ENCODE measurements at regions not wholly inside any gene's neighbourhood (a gene's known extent, or its start where the extent isn't known, plus 50 kb on each side); places are given as distances from the start of the nearest gene placed in this dataset.

DNA sequence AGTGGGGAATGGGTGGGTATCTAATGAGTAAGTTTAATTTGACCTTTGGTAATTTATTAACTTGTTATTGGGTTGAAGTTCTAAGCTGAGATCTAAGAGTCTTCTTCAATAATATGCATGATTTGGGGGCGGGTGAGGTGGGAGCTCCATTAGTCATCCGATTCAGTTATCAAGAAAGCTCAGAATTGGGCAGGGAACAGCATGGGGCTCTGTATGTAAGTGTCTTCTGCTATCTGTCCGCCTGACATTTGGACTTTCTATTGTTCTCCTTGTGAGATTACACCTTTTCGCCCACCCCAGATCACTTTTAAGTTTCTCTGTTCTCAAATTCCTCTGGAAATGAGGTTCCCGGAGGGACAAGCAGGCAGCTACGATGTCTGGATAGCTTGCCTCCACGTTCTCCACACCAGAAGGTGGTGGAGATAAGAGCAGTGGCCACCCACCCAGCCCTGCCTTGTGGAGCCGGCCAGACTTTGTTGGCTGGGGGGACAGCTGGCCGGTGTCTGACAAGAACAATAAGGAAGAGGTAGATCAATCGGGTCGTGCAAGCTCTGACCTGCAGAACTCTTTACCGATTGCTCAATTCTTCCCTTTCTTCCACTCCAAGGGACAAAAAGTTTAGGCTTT is 75.5 kb upstream of the GATA6 start (continued):
- TF ChIP-seq SMAD3 (CRISPR knock-in tag; IDR thresholded peaks at IDR 0.05; ENCODE audit: borderline replicate concordance) = no peak
- TF ChIP-seq CREB1 (CRISPR knock-in tag; IDR thresholded peaks at IDR 0.05) = no peak
- TF ChIP-seq, protein P1, sequence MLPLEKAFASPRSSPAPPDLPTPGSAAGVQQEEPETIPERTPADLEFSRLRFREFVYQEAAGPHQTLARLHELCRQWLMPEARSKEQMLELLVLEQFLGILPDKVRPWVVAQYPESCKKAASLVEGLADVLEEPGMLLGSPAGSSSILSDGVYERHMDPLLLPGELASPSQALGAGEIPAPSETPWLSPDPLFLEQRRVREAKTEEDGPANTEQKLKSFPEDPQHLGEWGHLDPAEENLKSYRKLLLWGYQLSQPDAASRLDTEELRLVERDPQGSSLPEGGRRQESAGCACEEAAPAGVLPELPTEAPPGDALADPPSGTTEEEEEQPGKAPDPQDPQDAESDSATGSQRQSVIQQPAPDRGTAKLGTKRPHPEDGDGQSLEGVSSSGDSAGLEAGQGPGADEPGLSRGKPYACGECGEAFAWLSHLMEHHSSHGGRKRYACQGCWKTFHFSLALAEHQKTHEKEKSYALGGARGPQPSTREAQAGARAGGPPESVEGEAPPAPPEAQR (CRISPR knock-in tag; IDR thresholded peaks at IDR 0.05) = no peak
- TF ChIP-seq ATF6 (CRISPR knock-in tag; IDR thresholded peaks at IDR 0.05) = no peak
- no peak for TF ChIP-seq SP1 (CRISPR knock-in tag; conservative IDR thresholded peaks at IDR 0.05)
- TF ChIP-seq NFE2L1 (CRISPR knock-in tag; IDR thresholded peaks at IDR 0.05) = no peak

DNA sequence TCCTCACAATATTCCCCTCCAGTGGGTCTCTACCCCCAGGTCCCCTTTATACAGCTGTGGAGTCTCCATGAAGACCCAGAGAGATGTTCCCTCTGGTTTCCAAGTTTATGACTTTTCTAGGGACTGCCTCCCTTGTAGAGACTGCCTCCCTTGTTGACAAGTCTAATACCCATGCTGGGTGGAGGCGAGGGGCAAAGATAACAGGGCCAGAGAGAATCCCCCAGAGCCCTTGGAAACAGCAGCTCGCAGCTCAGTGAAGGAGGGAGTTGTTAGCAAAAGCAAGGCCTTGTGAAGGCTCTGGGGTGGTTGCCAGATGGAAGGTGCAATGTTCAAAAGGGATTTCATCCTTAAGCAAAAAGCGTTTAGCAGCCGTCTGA is 75.0 kb upstream of the GATA6 start:
- ChIA-PET CTCF (interaction anchor here (1.0 to 1.3 kb wide), 2 partner anchors 14 to 97 kb away, joined by 3 to 4 read pairs; no protein-coding TSS in a partner anchor), POLR2A (no interaction called here)
- no peaks in the 10 kb centered on the region for H3K9me3 Mint-ChIP-seq
- no peak overlapping the region for H3K4me3 Mint-ChIP-seq
- DNase-seq (ENCODE audit: low spot score) (no peak), ATAC-seq (no peak)
- no peaks in the 10 kb centered on the region for H3K36me3 Mint-ChIP-seq
- H3K27ac Mint-ChIP-seq = no peak overlapping the region
- H3K27me3 Mint-ChIP-seq (ENCODE audit: low read depth) = peaks cover 2% of the 10 kb centered on the region; the same call in 1 of the 2 replicates
- no peaks in the 10 kb centered on the region for H3K4me1 Mint-ChIP-seq
- TF ChIP-seq, protein P2, sequence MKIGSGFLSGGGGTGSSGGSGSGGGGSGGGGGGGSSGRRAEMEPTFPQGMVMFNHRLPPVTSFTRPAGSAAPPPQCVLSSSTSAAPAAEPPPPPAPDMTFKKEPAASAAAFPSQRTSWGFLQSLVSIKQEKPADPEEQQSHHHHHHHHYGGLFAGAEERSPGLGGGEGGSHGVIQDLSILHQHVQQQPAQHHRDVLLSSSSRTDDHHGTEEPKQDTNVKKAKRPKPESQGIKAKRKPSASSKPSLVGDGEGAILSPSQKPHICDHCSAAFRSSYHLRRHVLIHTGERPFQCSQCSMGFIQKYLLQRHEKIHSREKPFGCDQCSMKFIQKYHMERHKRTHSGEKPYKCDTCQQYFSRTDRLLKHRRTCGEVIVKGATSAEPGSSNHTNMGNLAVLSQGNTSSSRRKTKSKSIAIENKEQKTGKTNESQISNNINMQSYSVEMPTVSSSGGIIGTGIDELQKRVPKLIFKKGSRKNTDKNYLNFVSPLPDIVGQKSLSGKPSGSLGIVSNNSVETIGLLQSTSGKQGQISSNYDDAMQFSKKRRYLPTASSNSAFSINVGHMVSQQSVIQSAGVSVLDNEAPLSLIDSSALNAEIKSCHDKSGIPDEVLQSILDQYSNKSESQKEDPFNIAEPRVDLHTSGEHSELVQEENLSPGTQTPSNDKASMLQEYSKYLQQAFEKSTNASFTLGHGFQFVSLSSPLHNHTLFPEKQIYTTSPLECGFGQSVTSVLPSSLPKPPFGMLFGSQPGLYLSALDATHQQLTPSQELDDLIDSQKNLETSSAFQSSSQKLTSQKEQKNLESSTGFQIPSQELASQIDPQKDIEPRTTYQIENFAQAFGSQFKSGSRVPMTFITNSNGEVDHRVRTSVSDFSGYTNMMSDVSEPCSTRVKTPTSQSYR (CRISPR knock-in tag; IDR thresholded peaks at IDR 0.05) = no peak
- TF ChIP-seq RORB (CRISPR knock-in tag; IDR thresholded peaks at IDR 0.05) (no peak), FOXK1 (CRISPR knock-in tag; IDR thresholded peaks at IDR 0.05) (no peak), HMGXB4 (CRISPR knock-in tag; IDR thresholded peaks at IDR 0.05) (no peak), CREM (CRISPR knock-in tag; IDR thresholded peaks at IDR 0.05) (no peak), MAX (CRISPR knock-in tag; IDR thresholded peaks at IDR 0.05) (no peak), GABPB1 (CRISPR knock-in tag; IDR thresholded peaks at IDR 0.05) (no peak), ATF6 (CRISPR knock-in tag; IDR thresholded peaks at IDR 0.05) (no peak), PRDM15 (CRISPR knock-in tag; IDR thresholded peaks at IDR 0.05) (no peak), ESRRA (CRISPR knock-in tag; IDR thresholded peaks at IDR 0.05; ENCODE audit: borderline replicate concordance) (no peak), NR3C1 (CRISPR knock-in tag; conservative IDR thresholded peaks at IDR 0.05; ENCODE audit: low read depth) (no peak)
- TF ChIP-seq, protein P3, sequence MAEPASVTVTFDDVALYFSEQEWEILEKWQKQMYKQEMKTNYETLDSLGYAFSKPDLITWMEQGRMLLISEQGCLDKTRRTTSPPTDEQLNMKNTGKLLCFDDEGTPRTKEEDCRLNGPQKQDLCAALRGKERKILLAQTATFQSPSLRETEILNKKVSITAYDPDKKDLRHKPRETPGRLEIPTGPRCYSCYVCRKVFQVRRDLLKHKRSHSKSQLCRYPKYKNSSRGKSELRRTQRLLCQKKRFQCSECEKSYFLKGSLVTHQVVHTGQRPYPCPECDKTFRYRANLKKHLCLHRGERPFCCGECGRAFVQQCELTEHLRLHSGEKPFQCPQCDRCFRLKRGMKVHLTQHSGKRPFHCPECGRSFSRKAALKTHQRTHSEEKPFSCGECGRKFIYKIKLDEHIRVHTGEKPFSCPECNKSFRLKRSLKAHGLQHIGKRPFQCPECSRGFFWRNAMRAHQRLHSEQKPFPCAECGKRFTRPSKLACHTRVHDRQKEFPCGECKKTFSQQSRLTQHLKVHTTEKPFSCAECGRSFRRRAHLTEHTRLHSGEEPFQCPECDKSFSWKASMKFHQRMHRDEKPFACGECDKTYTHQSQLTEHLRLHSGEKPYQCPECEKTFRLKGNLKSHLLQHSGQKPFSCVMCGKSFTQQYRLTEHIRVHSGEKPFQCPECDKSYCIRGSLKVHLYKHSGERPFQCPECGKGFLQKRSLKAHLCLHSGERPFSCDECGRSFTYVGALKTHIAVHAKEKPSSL (CRISPR knock-in tag; conservative IDR thresholded peaks at IDR 0.05) = no peak
